ENCODE measurements at regions not wholly inside any gene's neighbourhood (a gene's known extent, or its start where the extent isn't known, plus 50 kb on each side); places are given as distances from the start of the nearest gene placed in this dataset.

- no peaks in the 10 kb centered on the region for H3K27me3 ChIP-seq (replicated peaks; ENCODE audit: control insufficient read depth, insufficient read depth, low read length)
- no TSS peak for BruUV-seq (replicated peaks)
- no peaks in the 10 kb centered on the region for H3K9me3 ChIP-seq
- H3K9me3 Mint-ChIP-seq (ENCODE audit: unreplicated experiment) = peaks cover 11% of the 10 kb centered on the region
- no peak for TF ChIP-seq CTCF (IDR thresholded peaks at IDR 0.05; ENCODE audit: insufficient read depth in 1 of 2, low read depth in 1 of 2, low read length in 1 of 2, severe bottlenecking in 1 of 2, unreplicated experiment in 1 of 2)
- H3K4me3 ChIP-seq (ENCODE audit: low read depth, low read length) = no peak overlapping the region
- no peaks in the 10 kb centered on the region for H3K27me3 Mint-ChIP-seq (ENCODE audit: insufficient read depth, unreplicated experiment)
- H3K4me1 Mint-ChIP-seq (ENCODE audit: low read depth, unreplicated experiment) = peaks cover 11% of the 10 kb centered on the region
- H3K4me1 ChIP-seq = peaks cover 6% of the 10 kb centered on the region; the same call in 1 of the 2 replicates
- H3K36me3 Mint-ChIP-seq (ENCODE audit: insufficient read depth, unreplicated experiment) = peaks cover 12% of the 10 kb centered on the region
- intact Hi-C loops (cut with micrococcal nuclease; ENCODE audit: unreplicated experiment) = loop anchor here (2.0 to 10.0 kb wide), 8 partner anchors 88 to 1143 kb away; partner anchors contain the start of gene FAM174A
- POLR2A ChIA-PET = no interaction called here
- no peak overlapping the region for H3K4me3 Mint-ChIP-seq (ENCODE audit: unreplicated experiment)
- H3K36me3 ChIP-seq (ENCODE audit: control insufficient read depth, insufficient read depth, low read length) = no peaks in the 10 kb centered on the region
- DNase-seq = no peak
- H3K27ac Mint-ChIP-seq (ENCODE audit: unreplicated experiment) = peak overlapping the region; percentile 11
- CTCF ChIA-PET = no interaction called here
These were observed 616.3 kb downstream of the SLCO4C1 start for GRCh38 chr5:101679816-101680215.

- H3K36me3 ChIP-seq (ENCODE audit: control insufficient read depth, insufficient read depth, low read length) = no peaks in the 10 kb centered on the region
- H3K36me3 Mint-ChIP-seq (ENCODE audit: insufficient read depth, unreplicated experiment) = peaks cover 12% of the 10 kb centered on the region
These were observed 617.4 kb downstream of the SLCO4C1 start for GRCh38 chr5:101678481-101679193.

More at GRCh38 chr5:101678481-101679193, 617.4 kb downstream of the SLCO4C1 start:
- no TSS peak for BruUV-seq (replicated peaks)
- Mint-ChIP-seq H3K27me3 (ENCODE audit: insufficient read depth, unreplicated experiment) (no peaks in the 10 kb centered on the region), H3K9me3 (ENCODE audit: unreplicated experiment) (peaks cover 17% of the 10 kb centered on the region), H3K27ac (ENCODE audit: unreplicated experiment) (peak overlapping the region; percentile 94), H3K4me3 (ENCODE audit: unreplicated experiment) (peak overlapping the region; percentile 85), H3K4me1 (ENCODE audit: low read depth, unreplicated experiment) (peaks cover 11% of the 10 kb centered on the region)
- Histone ChIP-seq H3K4me3 (ENCODE audit: low read depth, low read length) (peak overlapping the region; percentile 31), H3K4me1 (peaks cover 6% of the 10 kb centered on the region; the same call in 1 of the 2 replicates), H3K9me3 (no peaks in the 10 kb centered on the region), H3K27me3 (replicated peaks; ENCODE audit: control insufficient read depth, insufficient read depth, low read length) (no peaks in the 10 kb centered on the region)
- DNase-seq = peak; percentile 81 to 86
- ChIA-PET POLR2A (interaction anchor here (0.7 kb wide), 1 partner anchor 635 kb away, joined by 3 read pairs; no protein-coding TSS in a partner anchor), CTCF (interaction anchor here (0.5 to 1.1 kb wide), 10 partner anchors 8 to 1953 kb away, joined by 3 to 9 read pairs (median 3); no protein-coding TSS in a partner anchor)
- TF ChIP-seq CTCF (IDR thresholded peaks at IDR 0.05; ENCODE audit: insufficient read depth in 1 of 2, low read depth in 1 of 2, low read length in 1 of 2, severe bottlenecking in 1 of 2, unreplicated experiment in 1 of 2) = peak; percentile 90 to 92
- intact Hi-C loops (cut with micrococcal nuclease; ENCODE audit: unreplicated experiment) = loop anchor here (1.0 to 10.0 kb wide), 15 partner anchors 15 to 1199 kb away; partner anchors contain the start of gene FAM174A
